HEK293 (cell line): ENCODE measurements at regions not wholly inside any gene's neighbourhood (a gene's known extent, or its start where the extent isn't known, plus 50 kb on each side); places are given as distances from the start of the nearest gene placed in this dataset.

ENCODE experiments used
- CTCF ChIA-PET: fragments of 350-600 bp; formaldehyde crosslinking; extraction: SDS; loops from one replicate; lab custom pipeline; 2021; ENCODE audit warnings: antibody characterized with exemption; lab: Yijun Ruan, JAX
- POLR2A ChIA-PET: fragments of 300-600 bp; formaldehyde crosslinking; extraction: SDS; loops from one replicate; lab custom pipeline; 2020; ENCODE audit warnings: antibody characterized with exemption, inconsistent platforms; lab: Yijun Ruan, JAX
- H3K27ac ChIP-seq: fragments of 200-500 bp; sonication (Bioruptor generic); 2 replicates; pipeline ENCODE4 v1.5.1; 2014; ENCODE audit warnings: low read depth, low read length, control low read depth, inconsistent platforms; ENCODE audit errors: extremely low read depth
- H3K36me3 ChIP-seq, 2 experiments: fragments of 200-500 bp in 1 of 2; sonication (Bioruptor generic) in 1 of 2; 1 replicate in 1 of 2; 2 replicates in 1 of 2; pipeline ENCODE4 v1.5.1; 2014 to 2017; ENCODE audit warnings: inconsistent platforms in 2 of 2, low read length in 2 of 2; ENCODE audit not compliant: control insufficient read depth in 2 of 2, insufficient read depth in 1 of 2
- H3K4me1 ChIP-seq: fragments of 200-500 bp; sonication (Bioruptor generic); 2 replicates; pipeline ENCODE4 v1.5.1; 2014; ENCODE audit warnings: mild to moderate bottlenecking, low read length, inconsistent platforms; ENCODE audit not compliant: control insufficient read depth, insufficient read depth
- H3K4me3 ChIP-seq: 2 replicates; pipeline ENCODE4 v1.5.1; 2011; ENCODE audit warnings: low read depth, mild to moderate bottlenecking, control low read depth, low read length, moderate library complexity
- H3K9me3 ChIP-seq: fragments of 200-500 bp; sonication (Bioruptor generic); 2 replicates; pipeline ENCODE4 v1.5.1; 2014; ENCODE audit warnings: low read depth, low read length, inconsistent platforms; ENCODE audit not compliant: control insufficient read depth, insufficient read depth
- GLIS1 ChIP-seq: fragments of 450-650 bp; formaldehyde crosslinking; IDR thresholded peaks from 2 replicates; pipeline ENCODE4 v1.5.1; 2016; ENCODE audit warnings: missing biosample characterization, missing genetic modification characterization
- GLIS2 ChIP-seq: fragments of 450-650 bp; formaldehyde crosslinking; IDR thresholded peaks from 2 replicates; pipeline ENCODE4 v1.5.1; 2016; ENCODE audit warnings: missing biosample characterization, missing genetic modification characterization
- KLF7 ChIP-seq: fragments of 450-650 bp; formaldehyde crosslinking; IDR thresholded peaks from 2 replicates; pipeline ENCODE4 v1.5.1; 2016; ENCODE audit warnings: missing biosample characterization, missing genetic modification characterization, borderline replicate concordance
- MYNN ChIP-seq: fragments of 450-650 bp; formaldehyde crosslinking; IDR thresholded peaks from 2 replicates; pipeline ENCODE4 v1.5.1; 2016; ENCODE audit warnings: missing biosample characterization, missing genetic modification characterization, borderline replicate concordance
- SP3 ChIP-seq: fragments of 450-650 bp; formaldehyde crosslinking; IDR thresholded peaks from 2 replicates; pipeline ENCODE4 v1.5.1; 2016; ENCODE audit warnings: missing biosample characterization, missing genetic modification characterization
- SP7 ChIP-seq: fragments of 450-650 bp; formaldehyde crosslinking; IDR thresholded peaks from 2 replicates; pipeline ENCODE4 v1.5.1; 2016; ENCODE audit warnings: missing biosample characterization, missing genetic modification characterization
- ZFP41 ChIP-seq: fragments of 450-650 bp; formaldehyde crosslinking; IDR thresholded peaks from 2 replicates; pipeline ENCODE4 v1.5.1; 2016; ENCODE audit warnings: missing biosample characterization, missing genetic modification characterization, borderline replicate concordance
- ZIC2 ChIP-seq: fragments of 450-650 bp; formaldehyde crosslinking; IDR thresholded peaks from 2 replicates; pipeline ENCODE4 v1.5.1; 2016; ENCODE audit warnings: missing biosample characterization, missing genetic modification characterization
- ZNF10 ChIP-seq: fragments of 450-650 bp; formaldehyde crosslinking; IDR thresholded peaks from 2 replicates; pipeline ENCODE4 v1.5.1; 2017; ENCODE audit warnings: missing biosample characterization, missing genetic modification characterization
- ZNF138 ChIP-seq: fragments of 450-650 bp; formaldehyde crosslinking; IDR thresholded peaks from 2 replicates; pipeline ENCODE4 v1.5.1; 2016; ENCODE audit warnings: missing biosample characterization, missing genetic modification characterization, borderline replicate concordance
- ZNF16 ChIP-seq: fragments of 450-650 bp; formaldehyde crosslinking; IDR thresholded peaks from 2 replicates; pipeline ENCODE4 v1.5.1; 2016; ENCODE audit warnings: low read depth, missing biosample characterization, missing genetic modification characterization
- ZNF184 ChIP-seq: fragments of 450-650 bp; IDR thresholded peaks from 2 replicates; pipeline ENCODE4 v1.5.1; 2018; ENCODE audit warnings: missing biosample characterization, mild to moderate bottlenecking, missing genetic modification characterization
- ZNF202 ChIP-seq: fragments of 450-650 bp; formaldehyde crosslinking; IDR thresholded peaks from 2 replicates; pipeline ENCODE4 v1.5.1; 2016; ENCODE audit warnings: missing biosample characterization, missing genetic modification characterization, borderline replicate concordance
- ZNF24 ChIP-seq: fragments of 450-650 bp; formaldehyde crosslinking; IDR thresholded peaks from 2 replicates; pipeline ENCODE4 v1.5.1; 2016; ENCODE audit warnings: missing biosample characterization, missing genetic modification characterization
- ZNF274 ChIP-seq, 2 experiments: fragments of 200-500 bp in 1 of 2; fragments of 450-650 bp in 1 of 2; sonication (Bioruptor generic) in 1 of 2; formaldehyde crosslinking in 1 of 2; IDR thresholded peaks; 2 replicates each; pipeline versions ENCODE4 v1.5.1 to v1.6.1; 2014 to 2016; ENCODE audit warnings: borderline replicate concordance in 1 of 2, inconsistent platforms in 1 of 2, low read length in 1 of 2, missing biosample characterization in 1 of 2, missing genetic modification characterization in 1 of 2
- ZNF311 ChIP-seq: fragments of 450-650 bp; formaldehyde crosslinking; IDR thresholded peaks from 2 replicates; pipeline ENCODE4 v1.5.1; 2017; ENCODE audit warnings: missing biosample characterization, missing genetic modification characterization, borderline replicate concordance
- ZNF366 ChIP-seq: fragments of 450-650 bp; formaldehyde crosslinking; conservative IDR thresholded peaks from 2 replicates; pipeline ENCODE4 v1.5.1; 2016; ENCODE audit warnings: missing biosample characterization, missing genetic modification characterization
- ZNF37A ChIP-seq: fragments of 450-650 bp; IDR thresholded peaks from 2 replicates; pipeline ENCODE4 v1.5.1; 2018; ENCODE audit warnings: missing biosample characterization, missing genetic modification characterization
- ZNF404 ChIP-seq: fragments of 450-650 bp; formaldehyde crosslinking; IDR thresholded peaks from 2 replicates; pipeline ENCODE4 v1.5.1; 2017; ENCODE audit warnings: missing biosample characterization, missing genetic modification characterization
- ZNF416 ChIP-seq: fragments of 450-650 bp; formaldehyde crosslinking; IDR thresholded peaks from 2 replicates; pipeline ENCODE4 v1.5.1; 2016; ENCODE audit warnings: missing biosample characterization, missing genetic modification characterization
- ZNF514 ChIP-seq: fragments of 450-650 bp; formaldehyde crosslinking; IDR thresholded peaks from 2 replicates; pipeline ENCODE4 v1.5.1; 2016; ENCODE audit warnings: missing biosample characterization, missing genetic modification characterization
- ZNF530 ChIP-seq: fragments of 450-650 bp; formaldehyde crosslinking; IDR thresholded peaks from 2 replicates; pipeline ENCODE4 v1.5.1; 2016; ENCODE audit warnings: low read depth, missing biosample characterization, missing genetic modification characterization
- ZNF660 ChIP-seq: fragments of 450-650 bp; IDR thresholded peaks from 2 replicates; pipeline ENCODE4 v1.5.1; 2018; ENCODE audit warnings: missing biosample characterization, mild to moderate bottlenecking, missing genetic modification characterization
- ZNF670 ChIP-seq: fragments of 450-650 bp; formaldehyde crosslinking; IDR thresholded peaks from 2 replicates; pipeline ENCODE4 v1.5.1; 2016; ENCODE audit warnings: missing biosample characterization, missing genetic modification characterization, low read depth
- ZNF677 ChIP-seq: fragments of 450-650 bp; IDR thresholded peaks from 2 replicates; pipeline ENCODE4 v1.5.0; 2018; ENCODE audit warnings: missing biosample characterization, mild to moderate bottlenecking, missing genetic modification characterization, moderate library complexity
- ZNF776 ChIP-seq: fragments of 450-650 bp; formaldehyde crosslinking; IDR thresholded peaks from 2 replicates; pipeline ENCODE4 v1.5.0; 2017; ENCODE audit warnings: missing biosample characterization, missing genetic modification characterization, borderline replicate concordance
- TF ChIP-seq, protein P1 (sequence below): fragments of 450-650 bp; formaldehyde crosslinking; IDR thresholded peaks from 2 replicates; pipeline ENCODE4; 2016; ENCODE audit warnings: missing biosample characterization, missing genetic modification characterization
- TF ChIP-seq, protein P2 (sequence below): fragments of 450-650 bp; formaldehyde crosslinking; IDR thresholded peaks from 2 replicates; pipeline ENCODE4 v1.5.1; 2016; ENCODE audit warnings: missing biosample characterization, missing genetic modification characterization
- TF ChIP-seq, protein P3 (sequence below): fragments of 450-650 bp; formaldehyde crosslinking; IDR thresholded peaks from 2 replicates; pipeline ENCODE4 v1.5.1; 2017; ENCODE audit warnings: missing biosample characterization, missing genetic modification characterization

DNA sequence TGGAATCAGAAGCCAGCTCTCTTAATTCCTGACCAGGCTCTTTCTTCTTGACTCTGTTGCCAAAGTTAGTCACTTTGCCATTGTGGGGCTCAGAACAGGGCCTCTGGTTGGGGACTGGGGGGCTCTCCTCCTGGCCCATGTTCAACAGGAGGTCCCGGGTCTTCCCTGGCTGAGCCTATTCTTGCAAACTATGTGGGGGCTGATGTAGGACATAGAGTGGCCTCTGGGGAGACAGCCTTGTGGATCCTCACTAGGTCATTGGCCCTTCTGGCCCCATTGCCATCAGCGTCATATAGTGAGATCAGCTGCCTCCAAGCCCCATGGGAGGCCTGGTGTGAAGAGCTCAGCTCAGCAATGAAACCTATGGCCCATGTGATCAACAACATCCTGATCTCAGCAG is 77.6 kb upstream of the LEP start:
- CTCF ChIA-PET = interaction anchor here (0.6 to 2.4 kb wide), 3 partner anchors 25 to 493 kb away, joined by 3 to 9 read pairs (median 4); no protein-coding TSS in a partner anchor
- no peak for TF ChIP-seq ZNF670 (tag by site-specific recombination)
- no peak for TF ChIP-seq ZFP41 (tag by site-specific recombination)
- TF ChIP-seq ZNF10 (tag by site-specific recombination) = no peak
- TF ChIP-seq ZNF24 = no peak
- no peak for TF ChIP-seq ZNF404
- TF ChIP-seq, protein P1, sequence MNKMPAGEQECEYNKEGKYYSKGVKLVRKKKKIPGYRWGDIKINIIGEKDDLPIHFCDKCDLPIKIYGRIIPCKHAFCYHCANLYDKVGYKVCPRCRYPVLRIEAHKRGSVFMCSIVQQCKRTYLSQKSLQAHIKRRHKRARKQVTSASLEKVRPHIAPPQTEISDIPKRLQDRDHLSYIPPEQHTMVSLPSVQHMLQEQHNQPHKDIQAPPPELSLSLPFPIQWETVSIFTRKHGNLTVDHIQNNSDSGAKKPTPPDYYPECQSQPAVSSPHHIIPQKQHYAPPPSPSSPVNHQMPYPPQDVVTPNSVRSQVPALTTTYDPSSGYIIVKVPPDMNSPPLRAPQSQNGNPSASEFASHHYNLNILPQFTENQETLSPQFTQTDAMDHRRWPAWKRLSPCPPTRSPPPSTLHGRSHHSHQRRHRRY (tag by site-specific recombination) = no peak
- TF ChIP-seq, protein P2, sequence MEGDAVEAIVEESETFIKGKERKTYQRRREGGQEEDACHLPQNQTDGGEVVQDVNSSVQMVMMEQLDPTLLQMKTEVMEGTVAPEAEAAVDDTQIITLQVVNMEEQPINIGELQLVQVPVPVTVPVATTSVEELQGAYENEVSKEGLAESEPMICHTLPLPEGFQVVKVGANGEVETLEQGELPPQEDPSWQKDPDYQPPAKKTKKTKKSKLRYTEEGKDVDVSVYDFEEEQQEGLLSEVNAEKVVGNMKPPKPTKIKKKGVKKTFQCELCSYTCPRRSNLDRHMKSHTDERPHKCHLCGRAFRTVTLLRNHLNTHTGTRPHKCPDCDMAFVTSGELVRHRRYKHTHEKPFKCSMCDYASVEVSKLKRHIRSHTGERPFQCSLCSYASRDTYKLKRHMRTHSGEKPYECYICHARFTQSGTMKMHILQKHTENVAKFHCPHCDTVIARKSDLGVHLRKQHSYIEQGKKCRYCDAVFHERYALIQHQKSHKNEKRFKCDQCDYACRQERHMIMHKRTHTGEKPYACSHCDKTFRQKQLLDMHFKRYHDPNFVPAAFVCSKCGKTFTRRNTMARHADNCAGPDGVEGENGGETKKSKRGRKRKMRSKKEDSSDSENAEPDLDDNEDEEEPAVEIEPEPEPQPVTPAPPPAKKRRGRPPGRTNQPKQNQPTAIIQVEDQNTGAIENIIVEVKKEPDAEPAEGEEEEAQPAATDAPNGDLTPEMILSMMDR (tag by site-specific recombination) = no peak
- TF ChIP-seq ZNF416 (tag by site-specific recombination) = no peak
- no peak for TF ChIP-seq ZNF274 (IDR thresholded peaks at IDR 0.05; ENCODE audit: low read length)
- TF ChIP-seq ZNF274 (tag by site-specific recombination; IDR thresholded peaks at IDR 0.05; ENCODE audit: borderline replicate concordance) = no peak
- TF ChIP-seq, protein P3, sequence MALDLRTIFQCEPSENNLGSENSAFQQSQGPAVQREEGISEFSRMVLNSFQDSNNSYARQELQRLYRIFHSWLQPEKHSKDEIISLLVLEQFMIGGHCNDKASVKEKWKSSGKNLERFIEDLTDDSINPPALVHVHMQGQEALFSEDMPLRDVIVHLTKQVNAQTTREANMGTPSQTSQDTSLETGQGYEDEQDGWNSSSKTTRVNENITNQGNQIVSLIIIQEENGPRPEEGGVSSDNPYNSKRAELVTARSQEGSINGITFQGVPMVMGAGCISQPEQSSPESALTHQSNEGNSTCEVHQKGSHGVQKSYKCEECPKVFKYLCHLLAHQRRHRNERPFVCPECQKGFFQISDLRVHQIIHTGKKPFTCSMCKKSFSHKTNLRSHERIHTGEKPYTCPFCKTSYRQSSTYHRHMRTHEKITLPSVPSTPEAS (tag by site-specific recombination) = no peak
- TF ChIP-seq KLF7 (tag by site-specific recombination) = no peak
- TF ChIP-seq ZNF138 = no peak
- no peak for TF ChIP-seq ZNF677 (tag by site-specific recombination)
- no peak for TF ChIP-seq ZNF530 (tag by site-specific recombination)
- TF ChIP-seq MYNN = no peak
- TF ChIP-seq ZNF776 (tag by site-specific recombination) = no peak
- TF ChIP-seq ZNF16 (tag by site-specific recombination) = no peak
- no peak for TF ChIP-seq ZNF366
- no peak for TF ChIP-seq ZNF202 (tag by site-specific recombination)
- H3K4me1 ChIP-seq = peaks cover 3% of the 10 kb centered on the region; the same call in 1 of the 2 replicates
- H3K36me3 ChIP-seq = no peaks in the 10 kb centered on the region
- no peak overlapping the region for H3K4me3 ChIP-seq
- no peaks in the 10 kb centered on the region for H3K9me3 ChIP-seq
- POLR2A ChIA-PET = no interaction called here
- H3K27ac ChIP-seq = no peak overlapping the region

DNA sequence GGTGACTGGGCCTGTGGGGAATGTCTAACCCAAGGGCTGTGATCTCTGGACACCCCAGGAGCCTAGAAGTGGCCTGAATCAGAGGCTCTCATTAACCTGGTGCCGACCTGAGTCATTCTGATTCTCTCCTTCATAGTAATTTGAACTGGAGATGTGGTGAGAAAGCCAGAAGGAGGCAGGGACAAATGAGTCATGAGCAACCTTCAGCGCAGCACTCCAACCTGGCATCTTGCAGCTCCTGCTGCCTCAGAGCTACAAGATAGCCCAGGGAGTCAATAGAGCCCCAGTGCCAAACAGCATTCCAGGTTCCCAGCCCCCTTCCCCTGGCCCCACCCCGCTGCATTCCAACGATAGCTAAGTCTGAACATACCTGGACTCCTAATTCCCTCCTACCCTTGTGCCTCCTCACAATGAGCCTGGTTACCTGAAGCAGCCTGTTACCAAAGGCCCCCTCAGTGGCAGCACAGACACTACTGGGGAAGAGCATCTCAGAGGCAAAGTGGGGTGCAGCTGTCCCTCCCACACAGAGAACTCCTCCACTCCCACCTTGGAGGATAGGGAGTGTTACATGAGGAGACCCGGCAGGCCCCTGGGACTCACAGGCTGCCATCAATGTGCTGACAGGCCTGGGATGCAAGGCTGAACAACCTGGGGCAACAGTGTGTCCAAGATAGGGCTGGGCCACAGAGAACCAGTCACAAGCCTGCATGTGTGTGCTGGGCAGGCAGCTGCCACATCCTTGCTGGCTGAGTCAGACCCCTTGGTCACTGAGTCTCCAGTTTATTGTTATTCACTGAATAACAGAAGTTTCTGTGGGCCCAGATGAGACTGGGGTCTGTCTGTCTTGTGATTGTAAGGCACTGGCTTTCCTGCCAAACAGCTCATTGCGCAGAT is 76.8 kb upstream of the LEP start:
- Histone ChIP-seq H3K36me3 (no peaks in the 10 kb centered on the region), H3K4me3 (no peak overlapping the region), H3K4me1 (peaks cover 3% of the 10 kb centered on the region; the same call in 1 of the 2 replicates), H3K27ac (no peak overlapping the region), H3K9me3 (no peaks in the 10 kb centered on the region)
- POLR2A ChIA-PET = interaction anchor here (0.6 kb wide), 1 partner anchor 79 kb away, joined by 3 read pairs; no protein-coding TSS in a partner anchor
- no peak for TF ChIP-seq ZNF37A (tag by site-specific recombination)
- no peak for TF ChIP-seq ZNF514 (tag by site-specific recombination)
- TF ChIP-seq ZNF10 (tag by site-specific recombination) = 0 out of 2 replicates have a peak, but pooled peaks have one; percentile 22
- TF ChIP-seq ZNF660 = 0 out of 2 replicates have a peak, but pooled peaks have one; percentile 32
- no peak for TF ChIP-seq GLIS2 (tag by site-specific recombination)
- no peak for TF ChIP-seq SP3 (tag by site-specific recombination)
- TF ChIP-seq SP7 (tag by site-specific recombination) = peak; percentile 53
- 0 out of 2 replicates have a peak, but pooled peaks have one; percentile 5 for TF ChIP-seq GLIS1 (tag by site-specific recombination)
- TF ChIP-seq ZNF311 = no peak
- TF ChIP-seq ZNF184 (tag by site-specific recombination) = 0 out of 2 replicates have a peak, but pooled peaks have one; percentile 47
- TF ChIP-seq ZIC2 (tag by site-specific recombination) = peak; percentile 32; the same call in 1 of the 2 replicates
- CTCF ChIA-PET = interaction anchor here (1.6 to 2.4 kb wide), 2 partner anchors 29 to 45 kb away, joined by 4 to 9 read pairs; no protein-coding TSS in a partner anchor
